ENCODE measurements at regions not wholly inside any gene's neighbourhood (a gene's known extent, or its start where the extent isn't known, plus 50 kb on each side); places are given as distances from the start of the nearest gene placed in this dataset.
A peak's percentile ranks its signal among the peaks of the same experiment; 100 is the strongest.
"Not testable (repeated sequence)": the region's sequence is repeated elsewhere in the genome, so short reads cannot be mapped to it uniquely, and the experiment has no call there.

DNA sequence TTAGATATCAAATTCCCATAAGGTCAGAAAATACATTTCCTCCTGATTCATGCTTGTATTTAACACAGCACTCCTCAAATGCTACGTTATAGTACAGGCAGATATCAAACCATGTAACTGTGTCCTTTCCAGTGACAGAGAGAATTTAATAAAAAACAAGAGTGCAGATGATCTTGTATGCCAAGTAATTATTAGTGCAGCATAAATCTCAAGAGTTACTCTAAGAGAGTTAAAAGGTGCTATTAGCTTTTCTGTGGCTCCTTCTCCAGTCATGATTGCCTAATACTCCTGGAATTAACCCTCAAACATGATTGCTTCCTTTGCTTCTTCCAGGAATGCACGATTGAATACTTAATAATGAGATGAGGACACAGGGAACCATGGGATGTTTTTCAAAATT is 413.0 kb upstream of the DPH6 start:
- no peak overlapping the region for H3K27ac ChIP-seq (ENCODE audit: low read length)
- ATAC-seq (no peak), DNase-seq (no peak)
- 30% methylated on average over 2 of the region's 2 CpGs for WGBS
- intact Hi-C loops (cut with DNase I) = no loop called here
- H3K27me3 ChIP-seq (ENCODE audit: control insufficient read depth, insufficient read depth) = no peaks in the 10 kb centered on the region
- no peaks in the 10 kb centered on the region for H3K9me3 ChIP-seq (ENCODE audit: control insufficient read depth, low read length)
- H3K4me3 ChIP-seq (ENCODE audit: low read length) = no peak overlapping the region
- H3K4me1 ChIP-seq (ENCODE audit: control insufficient read depth, insufficient read depth, low read length) = no peaks in the 10 kb centered on the region

DNA sequence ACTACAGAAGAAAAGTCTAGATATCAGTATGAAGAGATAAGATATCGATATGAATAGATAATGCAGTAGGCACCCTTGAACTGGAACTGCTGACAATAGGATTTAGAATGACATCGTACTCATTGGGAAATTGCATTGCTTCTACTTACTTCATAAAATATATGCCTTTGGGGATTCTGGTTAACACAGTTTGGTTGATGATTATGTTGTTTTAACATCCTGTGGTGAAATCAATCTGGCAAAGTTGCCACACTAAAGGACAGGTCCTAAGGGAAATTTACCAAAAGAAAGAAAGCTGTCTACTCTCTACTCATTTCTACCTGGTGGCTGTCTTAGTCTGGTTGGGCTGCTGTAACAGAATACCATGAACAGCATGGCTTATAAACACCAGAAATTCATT is 417.4 kb upstream of the DPH6 start:
- intact Hi-C loops (cut with DNase I) = no loop called here
- WGBS = 67% methylated on average over 2 of the region's 2 CpGs

DNA sequence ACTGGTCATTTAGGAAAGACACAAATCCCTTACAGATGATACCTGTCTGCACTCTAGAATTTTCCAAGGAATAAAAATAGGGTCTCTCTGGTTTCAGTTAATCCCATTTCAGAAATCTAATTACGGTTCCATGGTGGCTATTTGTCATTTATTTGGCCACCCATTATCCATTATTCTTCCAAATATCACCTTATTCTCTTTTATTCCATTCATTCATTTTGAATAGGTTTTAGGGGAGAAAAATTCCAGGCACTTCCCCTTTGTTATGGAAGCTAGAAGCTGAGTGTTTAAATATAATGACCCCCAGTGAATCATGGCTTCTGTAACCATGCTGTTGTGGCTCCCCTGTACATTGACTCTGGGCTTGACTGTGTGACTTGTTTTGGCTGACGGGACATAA is 420.8 kb upstream of the DPH6 start:
- H3K9me3 ChIP-seq (ENCODE audit: control insufficient read depth, low read length) = no peaks in the 10 kb centered on the region
- intact Hi-C loops (cut with DNase I) = no loop called here
- H3K4me1 ChIP-seq (ENCODE audit: control insufficient read depth, insufficient read depth, low read length) = no peaks in the 10 kb centered on the region
- WGBS = 87% methylated on average over 2 of the region's 2 CpGs
- no peaks in the 10 kb centered on the region for H3K27me3 ChIP-seq (ENCODE audit: control insufficient read depth, insufficient read depth)
- no peak overlapping the region for H3K27ac ChIP-seq (ENCODE audit: low read length)
- no peak overlapping the region for H3K4me3 ChIP-seq (ENCODE audit: low read length)
- ATAC-seq = no peak
- no peak for DNase-seq

More for the DNA sequence above, 417.4 kb upstream of the DPH6 start:
- no peak for DNase-seq
- Histone ChIP-seq H3K4me3 (ENCODE audit: low read length) (no peak overlapping the region), H3K4me1 (ENCODE audit: control insufficient read depth, insufficient read depth, low read length) (no peaks in the 10 kb centered on the region), H3K27me3 (ENCODE audit: control insufficient read depth, insufficient read depth) (no peaks in the 10 kb centered on the region), H3K27ac (ENCODE audit: low read length) (no peak overlapping the region), H3K9me3 (ENCODE audit: control insufficient read depth, low read length) (no peaks in the 10 kb centered on the region)
- ATAC-seq = no peak

DNA sequence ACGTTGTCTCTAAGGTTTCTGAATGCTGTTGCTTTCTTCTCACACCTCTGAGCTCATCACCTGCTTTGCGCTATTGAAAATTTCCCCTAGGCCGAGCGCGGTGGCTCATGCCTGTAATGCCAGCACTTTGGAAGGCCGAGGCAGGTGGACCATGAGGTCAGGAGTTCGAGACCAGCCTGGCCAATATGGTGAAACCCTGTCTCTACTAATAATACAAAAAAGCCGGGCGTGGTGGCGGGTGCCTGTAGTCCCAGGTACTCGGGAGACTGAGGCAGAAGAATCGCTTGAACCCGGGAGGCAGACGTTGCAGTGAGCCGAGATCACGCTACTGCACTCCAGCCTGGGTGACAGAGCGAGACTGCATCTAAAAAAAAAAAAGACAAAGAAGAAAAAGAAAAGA is 422.0 kb upstream of the DPH6 start:
- H3K4me1 ChIP-seq (ENCODE audit: control insufficient read depth, insufficient read depth, low read length); H3K4me3 ChIP-seq (ENCODE audit: low read length); H3K27me3 ChIP-seq (ENCODE audit: control insufficient read depth, insufficient read depth); H3K27ac ChIP-seq (ENCODE audit: low read length); H3K9me3 ChIP-seq (ENCODE audit: control insufficient read depth, low read length); DNase-seq; ATAC-seq; intact Hi-C loops (cut with DNase I): not testable (repeated sequence)
- WGBS = 93% methylated on average over 17 of the region's 17 CpGs

DNA sequence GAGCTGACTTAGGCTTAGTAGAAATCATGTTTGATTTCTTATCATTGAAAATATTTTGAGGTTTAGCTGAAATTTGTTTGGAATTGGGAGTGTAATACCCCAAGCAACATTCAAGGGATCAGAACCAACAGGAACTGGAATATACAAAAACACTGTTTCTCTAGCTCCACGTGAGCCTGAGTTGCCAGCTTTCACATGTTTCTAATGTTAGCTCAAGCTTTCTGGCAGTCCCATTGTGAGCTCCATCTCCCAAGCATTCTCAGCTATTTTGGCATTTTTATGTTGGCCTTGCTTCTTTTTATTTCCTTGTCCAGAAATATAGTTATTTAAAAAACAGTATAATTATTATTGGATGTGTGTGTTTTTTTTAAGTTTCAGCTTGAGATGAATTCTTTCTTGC is 427.1 kb upstream of the DPH6 start:
- Histone ChIP-seq H3K27ac (ENCODE audit: low read length) (no peak overlapping the region), H3K27me3 (ENCODE audit: control insufficient read depth, insufficient read depth) (no peaks in the 10 kb centered on the region), H3K9me3 (ENCODE audit: control insufficient read depth, low read length) (no peaks in the 10 kb centered on the region), H3K4me1 (ENCODE audit: control insufficient read depth, insufficient read depth, low read length) (no peaks in the 10 kb centered on the region), H3K4me3 (ENCODE audit: low read length) (no peak overlapping the region)
- DNase-seq (no peak), ATAC-seq (no peak)
- intact Hi-C loops (cut with DNase I) = no loop called here
- 20% methylated on average over 1 of the region's 1 CpG for WGBS

DNA sequence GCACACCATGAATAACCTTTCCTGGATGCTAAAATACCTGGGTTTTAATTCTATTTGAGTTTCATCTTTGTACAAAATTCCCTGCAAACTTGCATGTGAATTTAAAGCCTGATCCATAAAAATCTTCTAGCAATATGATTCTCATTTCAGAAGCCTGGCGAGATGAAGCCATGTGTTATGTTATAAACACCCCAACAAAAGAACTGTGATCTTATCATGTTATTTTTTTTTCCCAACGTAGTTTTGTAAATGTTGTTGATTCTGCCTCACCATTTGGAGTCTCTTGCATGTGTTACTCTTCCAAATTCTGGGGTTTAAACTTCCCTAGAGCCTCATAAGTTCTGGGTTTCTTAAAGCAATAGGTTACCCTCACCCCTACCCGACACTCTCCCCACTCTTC is 428.1 kb upstream of the DPH6 start:
- no peak overlapping the region for H3K27ac ChIP-seq (ENCODE audit: low read length)
- H3K4me3 ChIP-seq (ENCODE audit: low read length) = no peak overlapping the region
- H3K27me3 ChIP-seq (ENCODE audit: control insufficient read depth, insufficient read depth) = no peaks in the 10 kb centered on the region
- DNase-seq (no peak), ATAC-seq (no peak)
- WGBS = 66% methylated on average over 3 of the region's 3 CpGs
- H3K4me1 ChIP-seq (ENCODE audit: control insufficient read depth, insufficient read depth, low read length) = no peaks in the 10 kb centered on the region
- intact Hi-C loops (cut with DNase I) = no loop called here
- H3K9me3 ChIP-seq (ENCODE audit: control insufficient read depth, low read length) = no peaks in the 10 kb centered on the region

DNA sequence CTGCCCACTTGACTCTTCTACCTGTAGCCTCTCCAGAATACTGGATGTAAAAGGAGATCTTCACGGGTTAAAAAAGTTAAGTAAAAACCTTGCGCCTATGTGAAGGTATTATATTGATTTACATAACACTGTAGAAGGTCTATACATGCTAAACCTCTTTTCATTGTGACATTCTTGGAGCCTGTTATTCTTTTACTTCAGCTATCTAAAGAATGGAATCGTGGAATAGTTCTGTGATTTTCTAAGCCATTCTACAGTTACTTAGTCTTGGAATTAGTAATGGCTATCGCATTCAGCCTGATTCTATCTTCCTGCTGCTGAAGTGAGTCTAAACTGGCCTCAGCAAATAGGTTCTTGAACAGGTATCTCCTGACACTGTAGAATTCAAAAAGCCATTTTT is 430.0 kb upstream of the DPH6 start:
- Histone ChIP-seq H3K4me1 (ENCODE audit: control insufficient read depth, insufficient read depth, low read length) (no peaks in the 10 kb centered on the region), H3K9me3 (ENCODE audit: control insufficient read depth, low read length) (no peaks in the 10 kb centered on the region), H3K27me3 (ENCODE audit: control insufficient read depth, insufficient read depth) (no peaks in the 10 kb centered on the region), H3K27ac (ENCODE audit: low read length) (no peak overlapping the region), H3K4me3 (ENCODE audit: low read length) (no peak overlapping the region)
- intact Hi-C loops (cut with DNase I) = no loop called here
- ATAC-seq = no peak
- no peak for DNase-seq
- WGBS = 96% methylated on average over 4 of the region's 4 CpGs

DNA sequence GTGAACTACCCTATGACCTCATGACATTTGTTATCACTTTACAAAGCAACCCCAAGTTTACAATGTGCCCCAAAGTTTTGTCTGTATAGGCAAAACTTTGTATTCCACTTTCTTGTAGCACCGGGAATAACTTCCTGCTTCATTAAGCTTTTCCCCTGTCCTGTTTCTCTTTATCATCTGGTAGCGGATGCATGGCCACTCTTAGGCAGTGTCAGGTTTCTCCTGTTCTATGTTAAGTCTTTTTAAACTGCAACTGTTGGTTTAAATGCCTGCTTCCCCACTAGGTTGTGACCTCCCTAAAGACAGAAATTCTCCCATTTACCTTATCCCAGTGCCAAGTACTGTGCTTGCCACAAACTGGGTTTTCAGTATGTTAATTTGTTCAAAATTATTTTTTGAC is 433.6 kb upstream of the DPH6 start:
- no peaks in the 10 kb centered on the region for H3K4me1 ChIP-seq (ENCODE audit: control insufficient read depth, insufficient read depth, low read length)
- no peaks in the 10 kb centered on the region for H3K27me3 ChIP-seq (ENCODE audit: control insufficient read depth, insufficient read depth)
- intact Hi-C loops (cut with DNase I) = no loop called here
- WGBS = 57% methylated on average over 2 of the region's 2 CpGs
- no peaks in the 10 kb centered on the region for H3K9me3 ChIP-seq (ENCODE audit: control insufficient read depth, low read length)
- no peak overlapping the region for H3K4me3 ChIP-seq (ENCODE audit: low read length)
- no peak for ATAC-seq
- DNase-seq = no peak
- H3K27ac ChIP-seq (ENCODE audit: low read length) = no peak overlapping the region

DNA sequence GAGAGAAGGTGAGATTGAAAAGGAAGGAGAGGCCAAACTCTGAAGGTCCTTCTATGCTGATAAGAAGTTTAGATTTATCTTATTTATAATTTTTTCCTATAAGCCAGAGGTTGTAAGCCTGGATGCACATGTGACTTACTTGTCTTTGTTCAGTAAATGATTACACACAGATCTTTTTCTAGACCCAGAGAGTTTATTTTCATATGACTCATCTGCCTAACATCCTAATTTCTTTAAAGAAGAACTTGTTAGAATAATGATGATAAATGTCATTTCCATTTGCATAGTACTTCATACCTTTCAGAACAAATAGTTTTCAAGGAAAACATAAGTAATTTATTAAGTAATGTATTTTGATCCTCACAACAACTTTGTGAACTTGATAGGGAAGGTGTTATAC is 434.8 kb upstream of the DPH6 start:
- no peak overlapping the region for H3K4me3 ChIP-seq (ENCODE audit: low read length)
- no peaks in the 10 kb centered on the region for H3K27me3 ChIP-seq (ENCODE audit: control insufficient read depth, insufficient read depth)
- H3K27ac ChIP-seq (ENCODE audit: low read length) = no peak overlapping the region
- DNase-seq = no peak
- no peak for ATAC-seq
- no peaks in the 10 kb centered on the region for H3K9me3 ChIP-seq (ENCODE audit: control insufficient read depth, low read length)
- H3K4me1 ChIP-seq (ENCODE audit: control insufficient read depth, insufficient read depth, low read length) = no peaks in the 10 kb centered on the region
- intact Hi-C loops (cut with DNase I) = no loop called here

DNA sequence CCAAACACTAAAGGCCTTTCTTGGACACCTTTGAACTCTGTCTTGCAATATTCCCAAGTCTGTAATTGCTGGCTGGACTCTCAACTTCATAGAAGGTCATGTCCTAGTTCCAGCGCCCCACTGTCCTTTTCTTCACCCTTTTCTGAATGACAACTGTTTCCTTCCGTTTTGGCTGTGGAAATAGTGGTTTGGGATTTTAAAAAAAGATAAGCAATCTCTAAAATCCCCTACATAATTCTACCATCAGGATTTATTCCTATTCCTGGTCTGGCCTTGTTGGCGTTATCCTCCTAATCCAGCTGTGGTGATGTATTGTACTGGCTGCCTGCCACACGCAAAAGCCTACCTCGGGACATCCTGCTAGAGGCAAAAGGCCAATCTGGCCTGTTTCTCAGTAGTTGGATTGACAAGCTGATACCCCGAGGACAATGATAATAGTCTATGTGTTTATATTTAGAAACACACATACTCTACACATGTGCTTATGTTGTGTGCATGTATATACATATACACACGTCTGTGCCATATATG is 440.3 kb upstream of the DPH6 start:
- no peak overlapping the region for H3K27ac ChIP-seq (ENCODE audit: low read length)
- no peaks in the 10 kb centered on the region for H3K9me3 ChIP-seq (ENCODE audit: control insufficient read depth, low read length)
- no peaks in the 10 kb centered on the region for H3K27me3 ChIP-seq (ENCODE audit: control insufficient read depth, insufficient read depth)
- 18% methylated on average over 7 of the region's 7 CpGs for WGBS
- intact Hi-C loops (cut with DNase I) = no loop called here
- peak; percentile 84 to 94 for ATAC-seq
- H3K4me3 ChIP-seq (ENCODE audit: low read length) = no peak overlapping the region
- no peaks in the 10 kb centered on the region for H3K4me1 ChIP-seq (ENCODE audit: control insufficient read depth, insufficient read depth, low read length)
- DNase-seq = peak; percentile 52 to 82 (median 77)

DNA sequence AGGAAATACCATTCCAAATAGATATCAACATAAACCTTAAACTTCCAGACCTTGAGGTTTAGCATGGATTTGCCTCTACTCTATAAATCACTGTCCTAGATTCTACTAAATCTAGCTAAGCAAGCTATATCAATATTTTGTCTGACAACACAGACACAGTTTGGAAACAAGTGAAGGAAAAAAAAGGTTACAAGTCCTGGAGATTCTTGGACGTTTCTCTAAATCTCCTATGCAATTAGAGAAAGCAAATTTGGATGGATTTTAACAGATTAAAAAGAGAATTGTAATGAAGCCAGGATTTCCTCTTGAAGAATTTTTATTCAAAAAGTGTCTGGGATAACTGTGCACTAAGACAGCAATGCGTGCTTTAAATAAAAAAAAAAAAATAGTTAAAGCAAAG is 441.1 kb upstream of the DPH6 start:
- no peak overlapping the region for H3K27ac ChIP-seq (ENCODE audit: low read length)
- no peaks in the 10 kb centered on the region for H3K27me3 ChIP-seq (ENCODE audit: control insufficient read depth, insufficient read depth)
- no peaks in the 10 kb centered on the region for H3K4me1 ChIP-seq (ENCODE audit: control insufficient read depth, insufficient read depth, low read length)
- ATAC-seq = no peak
- 36% methylated on average over 2 of the region's 2 CpGs for whole genome bisulfite sequencing
- intact Hi-C loops (cut with DNase I) = no loop called here
- H3K4me3 ChIP-seq (ENCODE audit: low read length) = no peak overlapping the region
- no peaks in the 10 kb centered on the region for H3K9me3 ChIP-seq (ENCODE audit: control insufficient read depth, low read length)
- DNase-seq = no peak

DNA sequence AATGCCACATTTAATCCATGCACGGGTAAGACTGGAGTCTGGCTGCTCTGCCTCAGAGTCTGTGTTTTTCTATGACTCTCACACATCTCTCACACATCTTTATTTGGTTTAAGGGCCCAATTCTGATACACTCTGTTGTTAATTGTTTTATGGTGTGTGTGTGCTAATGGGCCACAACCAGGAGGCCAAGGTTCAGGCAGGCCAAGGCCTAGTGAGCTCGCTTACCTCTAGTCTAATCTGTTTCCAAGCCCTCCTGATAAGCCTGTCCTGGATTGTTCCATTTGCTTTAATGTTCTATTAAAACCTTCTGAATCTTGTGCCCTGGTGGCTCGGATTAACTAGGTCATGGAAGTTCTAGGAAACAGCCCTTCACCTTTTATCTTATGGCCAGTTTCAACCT is 445.4 kb upstream of the DPH6 start:
- intact Hi-C loops (cut with DNase I) = no loop called here
- WGBS = 80% methylated on average over 3 of the region's 3 CpGs
- no peak for DNase-seq
- Histone ChIP-seq H3K4me3 (ENCODE audit: low read length) (no peak overlapping the region), H3K27ac (ENCODE audit: low read length) (no peak overlapping the region), H3K9me3 (ENCODE audit: control insufficient read depth, low read length) (no peaks in the 10 kb centered on the region), H3K27me3 (ENCODE audit: control insufficient read depth, insufficient read depth) (no peaks in the 10 kb centered on the region), H3K4me1 (ENCODE audit: control insufficient read depth, insufficient read depth, low read length) (no peaks in the 10 kb centered on the region)
- no peak for ATAC-seq

All from right cardiac atrium (tissue), 5 donors.